DOHH2 (cell line): ENCODE measurements at regions not wholly inside any gene's neighbourhood (a gene's known extent, or its start where the extent isn't known, plus 50 kb on each side); places are given as distances from the start of the nearest gene placed in this dataset.

Source experiments
- H3F3A ChIP-seq: fragments of 200-600 bp; sonication (generic), shearing (Covaris generic); 2 replicates; pipeline ENCODE4 v1.6.0; 2016; ENCODE audit warnings: antibody characterized with exemption, mild to moderate bottlenecking; ENCODE audit not compliant: control insufficient read depth, insufficient read depth
- H3K27ac ChIP-seq: fragments of 200-600 bp; sonication (generic); 2 replicates; pipeline ENCODE4 v1.5.1; 2014; ENCODE audit warnings: low read depth, mild to moderate bottlenecking, low read length, moderate library complexity
- H3K27me3 ChIP-seq: fragments of 200-600 bp; sonication (generic); 2 replicates; pipeline ENCODE4 v1.6.1; 2014; ENCODE audit warnings: mild to moderate bottlenecking, low read length, mixed read lengths; ENCODE audit not compliant: control insufficient read depth
- H3K36me3 ChIP-seq: fragments of 200-600 bp; sonication (generic); 2 replicates; pipeline ENCODE4 v1.6.1; 2014; ENCODE audit warnings: mild to moderate bottlenecking, low read length, moderate library complexity, mixed read lengths; ENCODE audit not compliant: control insufficient read depth
- H3K4me1 ChIP-seq: fragments of 200-600 bp; sonication (generic); 2 replicates; pipeline ENCODE4 v1.6.1; 2014; ENCODE audit warnings: mild to moderate bottlenecking, low read length, mixed read lengths; ENCODE audit not compliant: control insufficient read depth
- H3K4me2 ChIP-seq: fragments of 200-600 bp; sonication (generic); 2 replicates; pipeline ENCODE4 v1.6.0; 2014; ENCODE audit warnings: mild to moderate bottlenecking, low read length, moderate library complexity
- H3K4me3 ChIP-seq: fragments of 200-600 bp; sonication (generic); 2 replicates; pipeline ENCODE4 v1.5.1; 2014; ENCODE audit warnings: mild to moderate bottlenecking, low read length, mixed read lengths
- H3K79me2 ChIP-seq: fragments of 200-600 bp; sonication (generic); 2 replicates; pipeline ENCODE4 v1.6.1; 2014; ENCODE audit warnings: mild to moderate bottlenecking, low read length, mixed read lengths; ENCODE audit not compliant: control insufficient read depth
- H3K9me2 ChIP-seq: fragments of 200-600 bp; sonication (generic); replicated peaks from 2 replicates; pipeline ENCODE4 v1.6.1; 2014; ENCODE audit warnings: mild to moderate bottlenecking, low read length, mixed read lengths; ENCODE audit not compliant: control insufficient read depth
- H3K9me3 ChIP-seq: fragments of 200-600 bp; sonication (generic); 2 replicates; pipeline ENCODE4 v1.6.1; 2014; ENCODE audit warnings: antibody characterized with exemption, low read length, mixed read lengths; ENCODE audit not compliant: control insufficient read depth, insufficient read depth
- H4K20me1 ChIP-seq: fragments of 200-600 bp; sonication (generic); 2 replicates; pipeline ENCODE4 v1.6.0; 2014; ENCODE audit warnings: low read depth, mild to moderate bottlenecking, antibody characterized with exemption, low read length, moderate library complexity; ENCODE audit not compliant: control insufficient read depth, insufficient read depth
- EZH2phosphoT487 ChIP-seq: fragments of 200-600 bp; sonication (generic); IDR thresholded peaks from 2 replicates; pipeline ENCODE4 v1.6.1; 2017; ENCODE audit warnings: borderline replicate concordance, mild to moderate bottlenecking, antibody characterized with exemption, low read length, moderate library complexity, mixed read lengths
- TF ChIP-seq, protein P1 (sequence below): fragments of 200-600 bp; sonication (generic); IDR thresholded peaks from one replicate; pipeline ENCODE4 v1.5.1; 2014; ENCODE audit warnings: antibody characterized with exemption, mild to moderate bottlenecking, low read depth, low read length; ENCODE audit not compliant: poor library complexity, severe bottlenecking

DNA sequence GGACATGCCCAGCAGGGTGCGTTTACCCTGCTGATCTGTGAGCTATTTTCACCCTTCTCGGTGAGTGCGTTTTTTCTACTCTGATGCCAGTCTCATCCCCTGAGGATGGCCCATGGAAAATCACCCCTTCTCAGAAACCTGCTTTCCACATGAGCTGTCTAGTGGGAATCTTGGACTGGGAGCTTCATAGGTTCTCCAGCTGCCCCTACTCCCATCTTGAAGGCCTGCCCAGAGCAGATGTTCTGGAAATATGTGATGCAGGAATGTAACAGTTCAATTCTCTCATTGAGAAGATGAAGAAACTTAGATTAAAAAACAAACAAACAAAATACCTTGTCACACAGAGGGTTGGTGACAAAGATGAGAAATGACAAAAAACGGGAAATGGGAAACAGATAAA is 146.9 kb upstream of the RAB11FIP2 start:
- Histone ChIP-seq H3F3A (no peaks in the 10 kb centered on the region), H3K36me3 (no peaks in the 10 kb centered on the region), H3K27ac (no peak overlapping the region), H4K20me1 (no peaks in the 10 kb centered on the region), H3K9me2 (no peaks in the 10 kb centered on the region), H3K79me2 (no peaks in the 10 kb centered on the region), H3K9me3 (no peaks in the 10 kb centered on the region), H3K4me1 (no peaks in the 10 kb centered on the region), H3K27me3 (peaks cover 3% of the 10 kb centered on the region; the same call in 1 of the 2 replicates), H3K4me2 (no peak overlapping the region), H3K4me3 (no peak overlapping the region)
- TF ChIP-seq EZH2phosphoT487, result no peak
- TF ChIP-seq, protein P1, sequence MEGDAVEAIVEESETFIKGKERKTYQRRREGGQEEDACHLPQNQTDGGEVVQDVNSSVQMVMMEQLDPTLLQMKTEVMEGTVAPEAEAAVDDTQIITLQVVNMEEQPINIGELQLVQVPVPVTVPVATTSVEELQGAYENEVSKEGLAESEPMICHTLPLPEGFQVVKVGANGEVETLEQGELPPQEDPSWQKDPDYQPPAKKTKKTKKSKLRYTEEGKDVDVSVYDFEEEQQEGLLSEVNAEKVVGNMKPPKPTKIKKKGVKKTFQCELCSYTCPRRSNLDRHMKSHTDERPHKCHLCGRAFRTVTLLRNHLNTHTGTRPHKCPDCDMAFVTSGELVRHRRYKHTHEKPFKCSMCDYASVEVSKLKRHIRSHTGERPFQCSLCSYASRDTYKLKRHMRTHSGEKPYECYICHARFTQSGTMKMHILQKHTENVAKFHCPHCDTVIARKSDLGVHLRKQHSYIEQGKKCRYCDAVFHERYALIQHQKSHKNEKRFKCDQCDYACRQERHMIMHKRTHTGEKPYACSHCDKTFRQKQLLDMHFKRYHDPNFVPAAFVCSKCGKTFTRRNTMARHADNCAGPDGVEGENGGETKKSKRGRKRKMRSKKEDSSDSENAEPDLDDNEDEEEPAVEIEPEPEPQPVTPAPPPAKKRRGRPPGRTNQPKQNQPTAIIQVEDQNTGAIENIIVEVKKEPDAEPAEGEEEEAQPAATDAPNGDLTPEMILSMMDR, result no peak

DNA sequence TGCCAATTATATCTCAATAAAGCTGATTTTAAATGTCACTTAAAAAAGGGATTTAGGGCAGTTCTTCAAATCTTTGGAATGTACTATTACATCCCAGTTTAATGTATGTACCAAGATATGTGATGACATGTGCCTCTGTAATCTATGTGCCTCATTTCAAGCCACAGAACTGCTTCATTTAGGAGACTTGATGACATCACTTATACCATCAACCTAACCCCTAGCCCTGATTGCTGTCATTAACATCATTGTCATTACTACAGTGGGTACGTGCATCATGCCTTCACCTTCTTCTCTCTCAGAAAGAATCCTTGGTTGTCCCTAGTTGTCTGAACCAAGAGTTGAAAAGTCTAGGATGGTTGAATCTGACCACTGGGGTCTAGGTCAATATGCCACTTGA is 134.3 kb upstream of the RAB11FIP2 start:
- Histone ChIP-seq H3F3A (no peaks in the 10 kb centered on the region), H3K9me2 (no peaks in the 10 kb centered on the region), H3K4me3 (no peak overlapping the region), H3K4me1 (no peaks in the 10 kb centered on the region), H4K20me1 (no peaks in the 10 kb centered on the region), H3K36me3 (no peaks in the 10 kb centered on the region), H3K27ac (no peak overlapping the region), H3K9me3 (no peaks in the 10 kb centered on the region), H3K4me2 (no peak overlapping the region), H3K79me2 (no peaks in the 10 kb centered on the region), H3K27me3 (no peaks in the 10 kb centered on the region)
- no peak for TF ChIP-seq EZH2phosphoT487
- TF ChIP-seq, protein P1, result no peak

DNA sequence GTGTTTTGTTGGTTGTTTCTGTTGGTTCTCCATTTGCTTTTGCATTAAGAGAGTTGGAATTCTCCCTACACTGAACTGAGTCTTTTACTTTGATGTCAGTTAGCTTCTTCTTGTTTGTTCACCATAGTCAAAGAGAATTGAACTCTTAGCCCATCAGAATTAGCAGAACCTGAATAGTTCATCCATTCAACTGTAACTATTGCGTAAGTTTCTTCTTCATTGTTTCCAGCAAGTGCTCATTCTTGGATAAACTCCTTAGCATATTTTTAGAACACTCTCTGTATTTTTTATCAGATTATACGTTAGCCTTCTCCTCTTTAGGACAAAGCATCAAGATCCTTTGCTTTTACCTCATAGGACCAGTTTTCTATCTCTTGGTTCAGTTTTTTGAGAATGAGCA is 128.4 kb upstream of the RAB11FIP2 start:
- Histone ChIP-seq H3K4me2 (no peak overlapping the region), H3K36me3 (no peaks in the 10 kb centered on the region), H3K27ac (no peak overlapping the region), H3K9me2 (no peaks in the 10 kb centered on the region), H3K9me3 (no peaks in the 10 kb centered on the region), H3K4me1 (no peaks in the 10 kb centered on the region), H3K4me3 (no peak overlapping the region), H3F3A (no peaks in the 10 kb centered on the region), H3K27me3 (no peaks in the 10 kb centered on the region), H3K79me2 (no peaks in the 10 kb centered on the region), H4K20me1 (no peaks in the 10 kb centered on the region)
- TF ChIP-seq, protein P1, result no peak
- TF ChIP-seq EZH2phosphoT487, result no peak

DNA sequence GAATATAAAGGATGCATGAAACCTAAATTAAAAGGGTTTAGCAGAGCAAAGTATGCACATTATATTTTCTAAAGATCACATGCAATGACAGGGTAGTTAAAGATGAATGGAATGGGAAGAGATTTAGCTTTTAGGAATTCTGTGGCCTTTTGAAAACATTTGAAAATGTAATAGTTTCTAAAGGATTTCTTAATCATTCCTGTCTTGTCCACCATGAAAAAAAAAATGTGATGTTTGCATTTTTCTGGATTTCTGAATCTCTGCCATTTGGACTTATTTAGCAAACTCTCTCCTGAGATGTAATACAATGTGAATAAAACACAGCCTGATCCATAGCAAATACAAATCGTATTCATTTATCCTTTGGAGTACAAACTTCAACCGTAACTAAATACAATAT is 126.6 kb upstream of the RAB11FIP2 start:
- H3K36me3 ChIP-seq, result no peaks in the 10 kb centered on the region
- no peaks in the 10 kb centered on the region for H3K27me3 ChIP-seq
- no peak overlapping the region for H3K4me2 ChIP-seq
- no peaks in the 10 kb centered on the region for H3K4me1 ChIP-seq
- H3K27ac ChIP-seq, result no peak overlapping the region
- no peaks in the 10 kb centered on the region for H3K9me3 ChIP-seq
- H3K79me2 ChIP-seq, result no peaks in the 10 kb centered on the region
- H3F3A ChIP-seq, result no peaks in the 10 kb centered on the region
- H4K20me1 ChIP-seq, result no peaks in the 10 kb centered on the region
- H3K4me3 ChIP-seq, result no peak overlapping the region
- TF ChIP-seq, protein P1, result no peak
- TF ChIP-seq EZH2phosphoT487, result no peak
- H3K9me2 ChIP-seq, result no peaks in the 10 kb centered on the region
